LNCaP clone FGC (cell line): ENCODE measurements at regions not wholly inside any gene's neighbourhood (a gene's known extent, or its start where the extent isn't known, plus 50 kb on each side); places are given as distances from the start of the nearest gene placed in this dataset.
"Not testable (repeated sequence)": the region's sequence is repeated elsewhere in the genome, so short reads cannot be mapped to it uniquely, and the experiment has no call there.

Experiments used
- DNase-seq: peaks from one replicate; pipeline ENCODE4 v3.0.0-alpha.2; 2011; ENCODE audit warnings: low read depth
- H3K4me3 ChIP-seq: 2 replicates; pipeline ENCODE4 v1.5.1; 2011; ENCODE audit warnings: mild to moderate bottlenecking, low read depth, low read length, control low read depth
- TF ChIP-seq, protein P1 (sequence below): IDR thresholded peaks from 2 replicates; pipeline ENCODE4 v1.5.1; 2012; ENCODE audit warnings: mild to moderate bottlenecking; ENCODE audit not compliant: control insufficient read depth, insufficient read depth; ENCODE audit errors: extremely low read depth

DNA sequence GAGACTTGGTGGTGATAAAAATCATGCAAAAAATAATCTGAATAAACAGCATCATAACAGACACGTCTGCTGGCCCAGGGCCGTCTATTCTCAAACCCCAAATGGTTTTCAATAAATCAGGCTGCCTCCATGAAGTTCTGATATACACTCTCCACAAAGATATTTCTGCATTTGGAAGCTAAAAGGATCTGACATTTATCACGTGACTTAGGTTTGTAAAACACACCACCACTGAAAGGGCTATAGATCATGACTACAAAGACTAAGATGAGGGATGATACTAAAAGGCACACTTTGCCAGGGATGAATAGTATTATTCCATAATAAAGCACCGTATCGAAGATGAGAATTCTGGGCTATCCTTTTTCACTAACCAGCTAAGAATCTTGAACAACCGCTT, 67.6 kb upstream of the ADAMTS18 start:
- TF ChIP-seq, protein P1, sequence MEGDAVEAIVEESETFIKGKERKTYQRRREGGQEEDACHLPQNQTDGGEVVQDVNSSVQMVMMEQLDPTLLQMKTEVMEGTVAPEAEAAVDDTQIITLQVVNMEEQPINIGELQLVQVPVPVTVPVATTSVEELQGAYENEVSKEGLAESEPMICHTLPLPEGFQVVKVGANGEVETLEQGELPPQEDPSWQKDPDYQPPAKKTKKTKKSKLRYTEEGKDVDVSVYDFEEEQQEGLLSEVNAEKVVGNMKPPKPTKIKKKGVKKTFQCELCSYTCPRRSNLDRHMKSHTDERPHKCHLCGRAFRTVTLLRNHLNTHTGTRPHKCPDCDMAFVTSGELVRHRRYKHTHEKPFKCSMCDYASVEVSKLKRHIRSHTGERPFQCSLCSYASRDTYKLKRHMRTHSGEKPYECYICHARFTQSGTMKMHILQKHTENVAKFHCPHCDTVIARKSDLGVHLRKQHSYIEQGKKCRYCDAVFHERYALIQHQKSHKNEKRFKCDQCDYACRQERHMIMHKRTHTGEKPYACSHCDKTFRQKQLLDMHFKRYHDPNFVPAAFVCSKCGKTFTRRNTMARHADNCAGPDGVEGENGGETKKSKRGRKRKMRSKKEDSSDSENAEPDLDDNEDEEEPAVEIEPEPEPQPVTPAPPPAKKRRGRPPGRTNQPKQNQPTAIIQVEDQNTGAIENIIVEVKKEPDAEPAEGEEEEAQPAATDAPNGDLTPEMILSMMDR, result no peak
- no peak overlapping the region for H3K4me3 ChIP-seq
- DNase-seq, result no peak

GRCh38 chr16:77506492-77506891, 71.7 kb upstream of the ADAMTS18 start:
- not testable (repeated sequence) for H3K4me3 ChIP-seq, DNase-seq

DNA sequence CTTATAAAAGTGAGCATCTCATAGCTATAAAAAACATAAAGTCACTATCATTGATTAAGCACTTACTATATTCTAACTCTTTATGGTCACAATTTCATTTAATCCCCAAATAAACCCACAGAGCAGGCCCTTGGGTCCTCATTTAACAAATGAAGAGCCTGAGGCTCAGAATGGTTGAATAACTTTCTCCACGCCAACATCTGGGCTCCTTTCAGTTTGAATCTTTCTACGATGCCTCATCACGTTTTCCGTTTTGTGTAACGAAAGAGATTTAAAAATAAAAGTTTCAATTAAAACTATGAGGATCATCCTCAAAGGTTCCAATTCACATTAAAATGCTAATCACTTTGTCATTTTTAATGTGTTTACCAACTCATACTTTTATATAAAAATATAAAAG, 74.2 kb upstream of the ADAMTS18 start:
- DNase-seq, result no peak
- TF ChIP-seq, protein P1, result no peak
- H3K4me3 ChIP-seq, result no peak overlapping the region

- TF ChIP-seq, protein P1, result no peak
- no peak overlapping the region for H3K4me3 ChIP-seq
- no peak for DNase-seq
These were observed 75.0 kb upstream of the ADAMTS18 start for GRCh38 chr16:77509796-77510195.

GRCh38 chr16:77511053-77511452, 76.2 kb upstream of the ADAMTS18 start:
- DNase-seq, result no peak
- TF ChIP-seq, protein P1, result no peak
- no peak overlapping the region for H3K4me3 ChIP-seq

- DNase-seq, result no peak
- H3K4me3 ChIP-seq, result no peak overlapping the region
- TF ChIP-seq, protein P1, result no peak
These were observed 79.8 kb upstream of the ADAMTS18 start for GRCh38 chr16:77514500-77515220.

GRCh38 chr16:77525226-77525625, 90.4 kb upstream of the ADAMTS18 start:
- H3K4me3 ChIP-seq, DNase-seq: not testable (repeated sequence)

DNA sequence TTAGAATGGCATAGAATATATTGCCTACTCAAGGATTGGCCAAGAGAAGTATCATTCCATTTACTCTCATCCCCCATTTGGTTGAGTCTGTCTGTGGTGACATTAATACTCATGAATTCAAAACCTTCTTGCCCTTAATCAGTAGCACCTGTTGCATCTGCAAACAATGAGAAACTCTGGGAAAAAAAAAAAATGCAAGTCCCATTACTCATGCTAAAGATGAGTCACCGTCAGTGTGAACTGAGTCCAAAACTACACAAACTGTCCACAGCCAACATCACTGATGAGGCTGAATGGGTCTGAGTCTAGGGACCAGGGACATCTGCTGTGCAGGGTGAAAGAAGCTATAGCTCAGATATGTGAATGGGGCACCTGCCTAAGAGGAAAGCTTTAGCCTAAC, 96.9 kb upstream of the ADAMTS18 start:
- no peak for DNase-seq
- TF ChIP-seq, protein P1, result no peak
- H3K4me3 ChIP-seq, result no peak overlapping the region
